PFSK-1 (cell line): ENCODE measurements at regions not wholly inside any gene's neighbourhood (a gene's known extent, or its start where the extent isn't known, plus 50 kb on each side); places are given as distances from the start of the nearest gene placed in this dataset.

Experiments
- FOXP2 ChIP-seq: optimal IDR thresholded peaks from 2 replicates; pipeline ENCODE3; 2011; ENCODE audit warnings: borderline replicate concordance, control low read depth, inconsistent platforms; ENCODE audit not compliant: insufficient read depth; ENCODE audit errors: extremely low read length, extremely low read depth
- POLR2AphosphoS5 ChIP-seq: IDR thresholded peaks from 2 replicates; pipeline ENCODE4 v1.6.1; 2012; ENCODE audit warnings: low read depth, mild to moderate bottlenecking, control low read depth, low read length, moderate library complexity
- SIN3A ChIP-seq: IDR thresholded peaks from 2 replicates; pipeline ENCODE4 v1.6.1; 2012; ENCODE audit warnings: mild to moderate bottlenecking, low read length, moderate library complexity, borderline replicate concordance; ENCODE audit not compliant: insufficient read depth

- no peak for TF ChIP-seq SIN3A
- no peak for TF ChIP-seq POLR2AphosphoS5
- no peak for TF ChIP-seq FOXP2
These were observed 50.4 kb upstream of the STXBP1 start for GRCh38 chr9:127561491-127562278.
